Liver (tissue), 3 donors: ENCODE measurements at regions not wholly inside any gene's neighbourhood (a gene's known extent, or its start where the extent isn't known, plus 50 kb on each side); places are given as distances from the start of the nearest gene placed in this dataset.
"Not testable (repeated sequence)": the region's sequence is repeated elsewhere in the genome, so short reads cannot be mapped to it uniquely, and the experiment has no call there.

Source experiments
- CTCF ChIP-seq: fragments of 150-350 bp; IDR thresholded peaks from 2 replicates; pipeline ENCODE4 v1.5.1; 2017; ENCODE audit warnings: improper control_type of control experiment, low read depth, low read length; ENCODE audit not compliant: missing input control
- GABPA ChIP-seq, 2 donors: IDR thresholded peaks in 1 of 2; conservative IDR thresholded peaks in 1 of 2; 2 replicates each; pipeline ENCODE4 v1.6.1; 2016; ENCODE audit warnings: antibody characterized with exemption in 2 of 2, mild to moderate bottlenecking in 1 of 2, moderate library complexity in 1 of 2
- REST ChIP-seq: IDR thresholded peaks from 2 replicates; pipeline ENCODE4 v1.6.1; 2016; ENCODE audit warnings: antibody characterized with exemption, mild to moderate bottlenecking
- TAF1 ChIP-seq: conservative IDR thresholded peaks from 2 replicates; pipeline ENCODE4 v1.6.1; 2016; ENCODE audit warnings: antibody characterized with exemption, mild to moderate bottlenecking
- ZBTB33 ChIP-seq: IDR thresholded peaks from 2 replicates; pipeline ENCODE4 v1.6.1; 2016; ENCODE audit warnings: antibody characterized with exemption
- donor health status: healthy.
- donor health status: healthy.

- not testable (repeated sequence) for TF ChIP-seq CTCF; REST; ZBTB33; TAF1; GABPA (IDR thresholded peaks at IDR 0.05 in 1 of 2, conservative IDR thresholded peaks at IDR 0.05 in 1 of 2)
Measured at GRCh38 chr16:64343820-64344443, 777.9 kb downstream of the CDH11 start.
